WTC11 (cell line): ENCODE measurements at regions not wholly inside any gene's neighbourhood (a gene's known extent, or its start where the extent isn't known, plus 50 kb on each side); places are given as distances from the start of the nearest gene placed in this dataset.

Source experiments
- CREM ChIP-seq: sonication (generic); formaldehyde crosslinking; IDR thresholded peaks from 2 replicates; pipeline ENCODE4 v1.8.1; 2022; ENCODE audit warnings: mild to moderate bottlenecking, missing genetic modification reagents, moderate library complexity
- ELF4 ChIP-seq: sonication (generic); formaldehyde crosslinking; IDR thresholded peaks from 2 replicates; pipeline ENCODE4 v1.8.1; 2022; ENCODE audit warnings: low read depth, mild to moderate bottlenecking, moderate library complexity, missing genetic modification reagents
- ESRRA ChIP-seq: sonication (generic); formaldehyde crosslinking; IDR thresholded peaks from 2 replicates; pipeline ENCODE4 v1.8.1; 2022; ENCODE audit warnings: mild to moderate bottlenecking, missing genetic modification reagents, borderline replicate concordance
- JAZF1 ChIP-seq: fragments of 250-450 bp; sonication (Bioruptor Pico); IDR thresholded peaks from 2 replicates; pipeline ENCODE4 v1.9.0; 2021; ENCODE audit warnings: moderate library complexity, mild to moderate bottlenecking, inconsistent platforms
- KAT7 ChIP-seq: sonication (generic); formaldehyde crosslinking; IDR thresholded peaks from 2 replicates; pipeline ENCODE4 v1.8.1; 2023; ENCODE audit warnings: missing genetic modification reagents, mild to moderate bottlenecking, borderline replicate concordance
- NFYB ChIP-seq: sonication (generic); formaldehyde crosslinking; conservative IDR thresholded peaks from 2 replicates; pipeline ENCODE4 v1.8.0; 2022; ENCODE audit warnings: low read depth, missing genetic modification reagents
- SMAD3 ChIP-seq: sonication (generic); formaldehyde crosslinking; IDR thresholded peaks from 2 replicates; pipeline ENCODE4 v1.8.0; 2022; ENCODE audit warnings: missing genetic modification reagents, mild to moderate bottlenecking, borderline replicate concordance
- TF ChIP-seq, protein P1 (sequence below): fragments of 200-600 bp; IDR thresholded peaks from 2 replicates; pipeline ENCODE4 v1.8.0; 2022; ENCODE audit warnings: antibody characterized with exemption

DNA sequence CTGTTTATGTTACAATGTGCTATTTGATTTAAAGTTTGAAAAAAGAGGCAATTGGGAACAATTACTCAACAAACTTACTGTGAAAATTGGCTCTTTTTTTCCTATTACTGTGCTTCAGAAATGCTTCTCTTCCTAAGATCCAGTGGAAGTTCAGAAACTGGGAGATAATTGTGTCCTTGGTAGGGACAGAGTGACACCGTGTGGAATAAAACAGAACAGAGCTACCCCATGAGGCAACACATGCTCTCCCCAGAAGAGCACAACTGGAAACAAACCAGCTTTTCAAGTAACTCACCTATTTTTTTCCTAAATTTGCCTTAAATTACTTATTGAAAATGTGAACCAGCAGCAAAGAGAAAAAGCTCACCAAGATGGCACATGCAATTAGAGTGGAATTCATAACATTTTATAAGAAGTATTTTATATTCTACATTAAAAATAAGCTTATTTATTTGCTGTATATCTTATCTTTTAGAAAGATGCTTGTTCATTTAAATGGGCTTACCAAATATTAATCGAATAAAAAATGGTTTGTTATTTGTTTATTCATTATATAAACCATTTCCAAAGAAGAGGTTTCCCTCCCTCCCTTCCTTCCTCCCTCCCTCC is 346.1 kb upstream of the ANKRD30A start:
- TF ChIP-seq, protein P1, sequence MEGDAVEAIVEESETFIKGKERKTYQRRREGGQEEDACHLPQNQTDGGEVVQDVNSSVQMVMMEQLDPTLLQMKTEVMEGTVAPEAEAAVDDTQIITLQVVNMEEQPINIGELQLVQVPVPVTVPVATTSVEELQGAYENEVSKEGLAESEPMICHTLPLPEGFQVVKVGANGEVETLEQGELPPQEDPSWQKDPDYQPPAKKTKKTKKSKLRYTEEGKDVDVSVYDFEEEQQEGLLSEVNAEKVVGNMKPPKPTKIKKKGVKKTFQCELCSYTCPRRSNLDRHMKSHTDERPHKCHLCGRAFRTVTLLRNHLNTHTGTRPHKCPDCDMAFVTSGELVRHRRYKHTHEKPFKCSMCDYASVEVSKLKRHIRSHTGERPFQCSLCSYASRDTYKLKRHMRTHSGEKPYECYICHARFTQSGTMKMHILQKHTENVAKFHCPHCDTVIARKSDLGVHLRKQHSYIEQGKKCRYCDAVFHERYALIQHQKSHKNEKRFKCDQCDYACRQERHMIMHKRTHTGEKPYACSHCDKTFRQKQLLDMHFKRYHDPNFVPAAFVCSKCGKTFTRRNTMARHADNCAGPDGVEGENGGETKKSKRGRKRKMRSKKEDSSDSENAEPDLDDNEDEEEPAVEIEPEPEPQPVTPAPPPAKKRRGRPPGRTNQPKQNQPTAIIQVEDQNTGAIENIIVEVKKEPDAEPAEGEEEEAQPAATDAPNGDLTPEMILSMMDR, result no peak
- TF ChIP-seq NFYB (CRISPR knock-in tag), result no peak
- no peak for TF ChIP-seq KAT7 (CRISPR knock-in tag)
- no peak for TF ChIP-seq ELF4 (CRISPR knock-in tag)
- TF ChIP-seq ESRRA (CRISPR knock-in tag), result no peak
- no peak for TF ChIP-seq CREM (CRISPR knock-in tag)
- TF ChIP-seq JAZF1 (CRISPR knock-in tag), result no peak
- no peak for TF ChIP-seq SMAD3
